ENCODE measurements at regions not wholly inside any gene's neighbourhood (a gene's known extent, or its start where the extent isn't known, plus 50 kb on each side); places are given as distances from the start of the nearest gene placed in this dataset.
"Not testable (repeated sequence)": the region's sequence is repeated elsewhere in the genome, so short reads cannot be mapped to it uniquely, and the experiment has no call there.

DNA sequence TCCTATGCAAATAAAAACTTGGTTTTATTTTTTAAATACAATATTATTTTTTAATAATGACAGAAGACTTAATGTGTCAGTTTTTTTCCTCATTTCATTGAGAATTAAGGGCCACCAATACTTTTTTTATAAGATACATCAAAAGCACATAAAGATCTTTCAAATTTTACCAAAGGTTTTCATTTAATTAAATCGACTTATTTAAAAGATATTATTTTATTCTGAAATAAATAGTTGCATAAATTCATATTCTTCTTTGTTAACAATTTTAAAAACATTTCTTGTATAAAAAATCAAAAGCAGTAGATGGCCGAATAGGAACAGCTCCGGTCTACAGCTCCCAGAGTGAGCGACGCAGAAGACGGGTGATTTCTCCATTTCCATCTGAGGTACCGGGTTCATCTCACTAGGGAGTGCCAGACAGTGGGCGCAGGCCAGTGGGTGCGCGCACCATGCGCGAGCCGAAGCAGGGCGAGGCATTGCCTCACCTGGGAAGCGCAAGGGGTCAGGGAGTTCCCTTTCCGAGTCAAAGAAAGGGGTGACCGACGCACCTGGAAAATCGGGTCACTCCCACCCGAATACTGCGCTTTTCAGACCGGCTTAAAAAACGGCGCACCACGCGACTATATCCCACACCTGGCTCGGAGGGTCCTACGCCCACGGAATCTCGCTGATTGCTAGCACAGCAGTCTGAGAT is 374.6 kb upstream of the NPVF start:
- not testable (repeated sequence) for DNase-seq

DNA sequence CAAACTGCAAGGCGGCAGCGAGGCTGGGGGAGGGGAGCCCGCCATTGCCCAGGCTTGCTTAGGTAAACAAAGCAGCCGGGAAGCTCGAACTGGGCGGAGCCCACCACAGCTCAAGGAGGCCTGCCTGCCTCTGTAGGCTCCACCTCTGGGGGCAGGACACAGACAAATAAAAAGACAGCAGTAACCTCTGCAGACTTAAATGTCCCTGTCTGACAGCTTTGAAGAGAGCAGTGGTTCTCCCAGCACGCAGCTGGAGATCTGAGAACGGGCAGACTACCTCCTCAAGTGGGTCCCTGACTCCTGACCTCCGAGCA is 375.1 kb upstream of the NPVF start:
- not testable (repeated sequence) for DNase-seq

DNA sequence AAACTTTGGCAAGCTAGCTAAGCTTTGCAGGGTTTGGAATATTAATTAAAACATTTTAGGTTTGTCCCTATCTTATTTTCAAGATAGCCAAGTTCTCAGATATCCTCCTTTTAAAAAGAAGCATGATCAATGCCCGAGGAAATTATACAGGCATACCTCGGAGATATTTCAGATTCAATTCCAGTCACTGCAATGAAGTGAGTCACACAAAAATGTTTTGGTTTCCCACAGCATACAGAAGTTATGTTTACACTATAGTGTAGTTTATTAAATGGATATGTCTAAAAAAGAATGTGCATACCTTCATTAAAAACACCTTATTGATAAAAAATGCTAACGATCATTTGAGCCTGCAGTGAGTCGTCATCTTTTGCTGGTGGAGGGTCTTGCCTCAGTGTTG is 382.9 kb upstream of the NPVF start:
- DNase-seq, result no peak

DNA sequence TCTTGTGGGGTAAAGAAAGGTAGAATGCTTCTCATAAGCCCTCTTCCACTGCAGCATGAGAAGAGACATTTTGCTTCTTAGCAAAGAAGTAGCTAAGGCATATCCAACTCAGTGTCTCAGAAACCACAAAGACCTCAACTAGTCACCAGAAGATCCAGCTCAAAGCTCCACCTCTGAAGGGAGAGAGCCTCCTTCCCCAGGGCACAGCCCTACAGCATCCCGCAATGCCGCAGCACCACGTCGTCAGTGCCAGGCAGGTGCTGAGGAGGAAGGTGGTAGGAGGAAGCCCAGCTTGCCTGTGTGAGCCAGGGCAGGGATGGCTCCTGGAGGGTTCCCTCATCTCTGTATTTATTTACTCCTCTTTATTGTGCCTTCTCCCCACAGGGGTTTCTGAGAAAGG is 385.6 kb upstream of the NPVF start:
- DNase-seq, result no peak

DNA sequence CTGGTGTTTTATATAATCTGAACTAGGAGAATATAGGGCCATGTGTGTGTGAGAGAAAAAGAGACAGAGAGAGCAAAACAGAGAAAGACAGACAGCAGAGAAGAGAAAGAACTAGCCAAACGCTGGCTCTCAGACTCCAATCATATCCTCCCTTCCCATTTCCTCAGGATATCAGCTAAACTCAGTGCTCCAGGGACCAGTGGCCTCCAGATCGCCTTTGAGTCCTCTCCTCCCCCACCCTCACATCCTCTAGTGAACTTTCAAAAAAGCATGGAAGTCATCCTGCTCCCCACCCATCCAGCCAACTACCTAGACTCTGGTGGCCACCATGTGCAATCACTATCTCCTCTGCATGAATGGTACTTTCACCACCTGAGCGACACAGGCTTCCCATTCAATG is 386.1 kb upstream of the NPVF start:
- DNase-seq, result no peak

DNA sequence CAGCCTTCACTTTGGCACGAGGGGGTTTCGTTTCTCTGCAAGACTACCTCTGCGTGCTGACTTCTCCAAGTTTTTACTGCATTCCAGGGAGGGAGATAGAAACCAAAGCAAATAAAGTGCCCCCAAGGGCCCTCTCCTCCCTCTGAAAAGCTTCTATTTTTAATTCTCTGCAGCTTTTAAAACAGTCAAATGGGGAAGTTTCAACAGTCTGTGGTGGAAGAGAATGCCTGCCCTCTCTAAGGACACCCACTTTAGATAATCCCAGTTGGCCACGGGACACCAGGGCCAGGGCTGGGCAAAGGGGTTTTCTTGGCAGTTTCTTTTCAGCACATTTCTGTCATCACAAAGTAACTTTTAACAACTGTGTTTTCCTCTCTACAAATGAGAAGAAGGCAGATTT is 386.7 kb upstream of the NPVF start:
- no peak for DNase-seq

DNA sequence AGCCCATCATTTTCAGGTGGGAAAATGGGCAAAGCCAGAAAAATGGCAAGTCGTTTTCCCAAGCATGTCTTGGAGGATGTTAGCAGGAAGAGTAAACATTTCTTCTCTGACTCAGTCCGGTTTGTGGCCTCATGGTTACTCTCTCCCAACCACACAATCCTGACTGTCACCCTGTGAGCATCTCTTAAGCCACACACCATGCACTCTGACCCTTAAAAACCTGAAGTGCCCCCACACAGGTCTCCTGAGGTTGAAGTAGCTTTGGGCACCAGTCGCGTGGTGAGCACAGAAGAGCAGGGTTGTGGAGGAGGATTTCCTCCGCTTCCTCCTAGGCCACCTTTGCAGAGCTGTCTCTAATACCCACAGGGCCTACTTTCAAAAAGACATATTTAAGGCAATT is 387.3 kb upstream of the NPVF start:
- no peak for DNase-seq

DNA sequence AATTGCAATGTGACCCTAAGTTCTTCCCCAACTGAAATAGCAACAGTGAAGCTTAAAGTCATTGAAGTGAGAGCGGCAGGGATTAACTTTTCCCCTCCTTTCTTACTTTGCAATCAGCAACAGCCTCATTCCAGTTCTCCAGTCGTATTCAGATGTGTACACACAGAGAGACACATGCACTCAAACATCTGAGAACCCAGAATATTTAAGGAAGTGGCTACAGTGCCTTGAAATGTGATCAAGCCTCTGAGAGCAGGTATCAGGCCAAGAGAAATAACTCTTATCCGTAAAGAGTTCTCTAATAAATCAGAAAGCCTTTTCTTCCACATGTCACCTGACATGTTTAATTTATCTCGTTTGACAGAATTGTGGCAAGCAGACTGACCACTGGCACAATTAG is 388.9 kb upstream of the NPVF start:
- DNase-seq, result no peak

DNA sequence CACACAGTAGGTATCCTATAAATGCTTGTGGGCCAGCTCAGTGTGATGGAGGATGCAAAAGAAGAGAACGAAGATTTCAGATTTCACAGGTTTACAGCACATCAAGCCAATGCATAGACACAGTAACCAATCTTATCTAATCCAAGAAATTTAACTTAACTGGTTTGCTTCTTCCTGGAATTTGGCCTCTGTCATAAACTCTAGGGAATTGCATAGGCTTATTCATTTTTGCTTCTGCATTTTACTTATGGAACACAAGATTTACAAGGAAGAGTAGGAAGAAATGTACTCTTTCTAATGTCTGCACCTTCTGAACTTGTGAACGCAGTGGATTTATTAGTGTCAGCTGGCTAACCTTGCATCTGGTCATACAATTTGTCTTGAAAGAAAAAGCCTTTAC is 389.4 kb upstream of the NPVF start:
- no peak for DNase-seq

DNA sequence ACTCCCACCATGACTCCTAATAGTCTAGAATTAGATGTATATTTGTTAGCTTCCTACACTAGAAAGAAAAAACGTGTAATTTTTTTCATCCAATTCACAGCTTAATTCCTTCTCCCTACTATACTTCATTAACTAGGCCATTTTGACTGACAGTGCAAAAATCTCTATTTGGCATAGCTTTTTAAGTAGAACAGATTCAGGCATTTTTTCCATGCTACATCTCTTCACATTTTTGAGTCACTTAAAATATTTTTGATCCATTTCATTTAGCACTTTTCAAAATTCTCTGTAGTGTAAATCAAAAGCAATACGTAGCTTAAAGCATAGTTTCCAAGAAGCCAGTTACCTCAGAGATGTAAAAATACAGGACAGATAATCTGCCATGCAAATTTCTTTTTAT is 391.1 kb upstream of the NPVF start:
- DNase-seq, result no peak

DNA sequence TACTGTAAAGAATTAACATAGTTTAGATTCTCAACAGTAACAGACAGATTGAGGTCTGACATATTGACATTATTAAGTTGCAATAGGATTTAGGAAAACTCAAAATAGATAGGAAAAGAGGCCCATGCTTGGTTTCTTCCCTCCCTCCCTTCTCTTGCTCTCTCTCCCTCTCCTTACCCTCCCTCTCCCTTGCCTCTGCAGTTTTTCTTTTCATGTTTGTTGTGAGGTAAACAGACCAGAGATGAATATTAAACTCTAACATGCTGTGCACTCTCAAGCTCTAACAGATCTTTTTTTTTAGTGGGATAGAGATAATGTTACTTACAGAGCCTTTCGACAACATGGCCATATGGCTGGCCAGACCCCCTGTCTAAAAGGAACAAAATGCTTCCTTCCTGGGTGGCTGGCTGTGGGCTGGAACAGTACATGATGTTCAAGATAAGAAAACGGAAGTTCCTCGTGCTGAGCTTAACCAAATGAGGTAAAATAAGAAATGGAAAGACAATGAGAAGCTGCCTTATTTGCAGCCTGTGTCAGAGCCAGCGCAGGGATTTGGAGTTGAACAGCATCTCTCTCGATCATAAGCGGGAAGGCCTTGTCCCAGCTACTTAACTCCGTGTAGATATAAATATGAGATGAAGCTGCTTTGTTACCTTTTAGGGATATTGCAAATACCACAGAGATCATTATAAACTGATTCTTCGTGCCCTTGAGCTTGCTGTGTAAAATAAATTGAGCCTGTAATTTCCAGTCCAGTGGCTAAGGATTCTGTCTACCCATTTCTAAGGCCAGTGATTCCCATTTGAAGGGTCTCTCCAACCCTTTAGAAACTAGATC is 391.9 kb upstream of the NPVF start:
- no peak for DNase-seq

DNA sequence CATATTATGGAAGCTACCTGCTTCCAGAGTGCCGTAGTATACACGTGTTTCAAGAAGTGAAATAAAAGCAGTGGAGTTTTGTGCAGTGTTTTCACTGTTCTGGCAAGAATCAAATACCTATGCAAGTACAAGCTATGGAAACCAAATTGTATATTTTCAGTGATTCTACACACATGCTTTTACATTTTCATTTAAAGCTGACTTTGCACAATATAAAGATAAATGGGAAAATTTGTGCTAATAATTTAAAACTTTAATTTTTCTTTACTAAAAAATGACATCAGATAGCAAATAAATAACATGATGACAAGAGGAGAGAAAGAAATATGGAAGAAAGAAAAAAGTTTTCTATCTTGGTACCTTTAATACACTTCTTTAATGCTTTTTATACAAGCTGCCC is 393.7 kb upstream of the NPVF start:
- DNase-seq, result no peak

DNA sequence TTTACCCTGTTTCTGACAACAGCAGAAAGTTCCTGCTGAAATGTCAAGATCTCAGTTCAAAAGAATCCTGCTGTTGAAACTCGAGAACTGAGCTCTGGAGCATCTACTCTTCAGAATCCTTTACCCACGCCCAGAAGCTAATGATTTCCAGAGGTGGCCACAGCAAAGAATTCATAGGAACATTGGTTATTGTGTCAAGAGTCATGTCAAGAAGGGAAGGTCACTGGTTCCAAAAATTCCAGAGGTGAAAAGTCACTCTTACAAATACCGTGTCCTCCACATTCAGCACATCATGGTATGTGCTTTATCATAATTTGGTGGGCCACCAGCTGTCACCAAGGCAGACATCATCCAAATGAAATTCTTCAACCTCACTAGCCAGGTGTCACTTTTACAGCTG is 394.4 kb upstream of the NPVF start:
- no peak for DNase-seq

DNA sequence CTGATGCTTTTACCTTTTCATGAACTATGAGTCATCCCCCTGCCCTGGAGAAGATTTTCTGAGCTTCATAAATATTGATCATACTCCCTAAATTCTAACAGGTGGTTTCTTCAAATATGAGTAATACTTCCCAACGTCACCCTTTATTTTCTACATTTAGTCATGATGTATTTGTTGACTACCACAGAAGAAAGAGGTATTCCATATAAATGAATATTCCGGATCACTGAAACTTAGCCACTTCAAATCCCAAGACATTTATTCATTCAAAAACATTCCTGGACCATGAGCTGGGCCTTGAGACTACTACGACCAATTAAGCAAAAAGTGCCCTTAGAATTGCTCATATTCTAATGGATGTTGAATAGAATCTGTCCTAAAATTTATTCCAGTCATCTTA is 395.8 kb upstream of the NPVF start:
- no peak for DNase-seq

DNA sequence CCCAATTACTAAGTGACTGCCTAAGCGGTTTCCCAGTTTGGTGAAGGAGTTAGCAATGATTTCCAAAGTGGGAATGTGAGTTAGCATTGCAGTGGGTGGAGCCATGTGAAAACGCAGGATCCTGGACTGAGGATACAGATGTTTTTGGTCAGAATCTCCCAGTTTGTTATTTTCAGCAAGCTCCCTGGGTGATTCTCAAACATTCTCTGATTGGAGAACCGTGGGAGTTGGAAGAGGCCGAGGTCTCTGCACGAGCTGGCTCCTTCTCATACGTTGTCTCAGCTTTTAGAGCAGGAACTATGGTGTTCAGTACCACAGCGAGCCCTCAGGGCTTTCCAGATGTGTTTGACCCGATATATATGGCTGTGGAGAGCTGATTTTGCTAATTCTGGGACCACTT is 396.5 kb upstream of the NPVF start:
- no peak for DNase-seq

DNA sequence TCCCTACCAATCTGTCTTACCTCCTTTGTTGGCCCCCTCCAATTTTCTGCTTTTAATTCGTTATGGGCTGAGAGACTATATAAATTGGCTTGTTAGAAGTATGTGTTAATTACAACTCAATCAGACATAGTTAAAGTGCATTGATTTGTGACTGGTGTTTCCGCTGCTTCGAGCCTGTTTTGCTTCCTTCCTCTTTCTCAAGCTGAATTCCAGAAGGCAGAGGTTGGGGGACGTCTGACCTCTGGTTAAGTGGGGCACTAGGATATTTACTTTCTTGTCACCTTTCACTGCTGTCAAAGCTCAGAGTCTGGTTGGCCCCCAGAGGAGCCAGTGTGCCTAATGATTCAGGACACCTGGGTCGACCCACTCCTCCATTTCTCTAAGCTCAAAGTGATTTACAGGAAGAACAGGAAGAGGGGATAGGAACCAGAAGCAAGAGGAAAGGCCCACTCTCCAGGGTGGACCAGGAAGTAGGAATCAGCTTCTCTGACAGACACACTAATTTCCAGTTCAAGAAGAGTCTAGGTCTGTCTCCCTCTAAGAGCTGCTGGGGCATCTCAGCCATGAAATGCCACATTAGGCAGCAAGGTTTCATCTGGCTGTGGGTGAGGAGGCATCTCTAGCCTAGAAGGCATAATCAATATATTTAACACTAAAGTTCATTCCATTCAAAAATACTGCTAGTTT is 397.2 kb upstream of the NPVF start:
- no peak for DNase-seq

DNA sequence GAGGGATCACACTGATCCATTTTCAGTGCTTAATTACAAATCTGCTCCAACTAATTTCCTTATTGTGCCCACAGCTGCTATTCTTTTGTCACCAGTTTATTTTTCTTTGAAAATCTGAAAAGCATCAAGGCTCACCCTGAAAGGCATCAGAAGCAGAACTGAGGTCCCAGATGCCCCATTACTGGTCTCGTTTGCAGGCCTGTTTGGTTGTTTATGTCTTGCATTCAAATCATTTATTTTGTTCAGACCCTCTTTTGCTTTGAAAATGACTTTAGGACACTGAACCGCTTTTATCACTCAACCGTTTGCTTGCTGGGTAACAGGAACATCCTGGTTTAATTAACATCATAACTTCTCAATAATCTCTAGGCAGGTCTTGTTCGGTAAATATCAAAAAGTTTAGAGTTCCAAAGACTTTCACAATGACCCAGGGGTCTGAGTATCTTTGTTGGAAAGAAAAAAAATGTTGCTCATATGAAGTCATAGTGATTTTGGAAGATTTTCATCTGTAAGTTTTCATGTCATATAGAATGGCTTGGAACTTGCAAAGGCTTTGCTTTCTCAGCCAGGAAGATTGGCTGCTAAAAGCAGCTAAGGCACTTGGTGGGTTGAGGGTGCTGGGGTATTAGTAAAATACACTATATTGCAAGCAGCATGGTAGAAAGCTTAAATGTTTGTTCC is 398.3 kb upstream of the NPVF start:
- DNase-seq, result no peak

DNA sequence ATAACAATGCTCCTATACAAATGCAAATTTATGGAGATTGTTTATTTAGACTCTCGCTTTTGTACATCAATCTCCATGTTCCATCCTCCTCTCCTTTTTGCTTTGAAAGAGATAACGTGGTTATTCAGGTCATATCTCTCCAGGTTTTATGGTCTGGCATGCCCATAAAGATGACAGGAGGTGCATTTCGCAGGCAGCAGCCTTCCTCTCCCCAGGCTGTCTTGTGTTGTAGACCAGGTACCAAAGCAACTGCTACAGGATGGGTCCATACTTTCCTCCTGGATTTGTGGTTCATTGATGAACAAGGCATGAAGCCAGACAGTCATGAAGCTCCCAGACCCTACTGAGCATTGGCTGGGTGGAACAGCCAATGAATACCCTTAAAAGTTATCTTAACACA is 400.2 kb upstream of the NPVF start:
- DNase-seq, result no peak

DNA sequence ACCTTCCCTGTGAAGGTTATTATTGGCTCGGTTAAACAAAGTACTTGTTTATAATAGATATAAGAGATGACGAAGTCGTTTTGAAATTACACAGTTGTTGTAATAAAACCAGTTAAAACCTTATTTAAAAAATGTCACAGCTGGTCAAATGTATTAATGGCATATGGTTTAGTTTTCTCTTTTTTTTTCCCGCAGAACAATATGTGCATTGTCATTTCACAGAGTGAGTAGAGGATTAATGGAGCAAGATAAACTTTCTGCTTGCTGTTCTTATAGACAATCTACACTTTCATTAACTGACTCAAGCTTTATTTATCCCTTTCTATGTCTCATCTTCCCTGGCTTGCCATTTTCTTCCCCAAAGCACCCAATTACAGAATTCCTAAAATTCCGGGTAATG is 404.3 kb upstream of the NPVF start:
- no peak for DNase-seq

DNA sequence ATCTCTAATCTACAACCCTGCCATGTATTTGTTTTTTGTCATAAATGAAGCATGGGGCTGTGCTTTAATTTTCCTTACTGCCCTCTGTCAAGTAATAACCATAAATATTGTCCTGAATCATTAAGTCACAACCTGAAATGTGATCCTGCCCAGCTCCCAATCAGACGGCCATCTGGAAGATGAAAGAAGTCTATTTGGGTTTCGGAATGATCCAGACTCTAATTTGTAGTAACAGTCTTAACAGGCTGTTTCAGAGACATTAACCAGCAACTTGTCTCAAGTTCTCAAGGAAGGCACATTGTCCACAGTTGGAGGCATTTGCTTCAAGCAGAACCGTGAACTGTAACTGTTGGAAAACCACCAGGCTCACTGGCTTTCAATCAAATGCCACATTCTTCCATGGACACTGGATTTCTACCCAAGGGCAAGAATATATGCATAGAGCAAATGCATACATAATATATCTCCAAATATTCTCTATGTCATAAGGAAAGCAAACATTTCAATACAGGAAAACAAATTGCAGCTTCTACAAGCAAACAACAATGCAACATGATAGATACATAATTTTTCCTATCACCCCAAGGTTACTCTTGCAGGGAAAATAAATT is 405.2 kb upstream of the NPVF start:
- no peak for DNase-seq

DNA sequence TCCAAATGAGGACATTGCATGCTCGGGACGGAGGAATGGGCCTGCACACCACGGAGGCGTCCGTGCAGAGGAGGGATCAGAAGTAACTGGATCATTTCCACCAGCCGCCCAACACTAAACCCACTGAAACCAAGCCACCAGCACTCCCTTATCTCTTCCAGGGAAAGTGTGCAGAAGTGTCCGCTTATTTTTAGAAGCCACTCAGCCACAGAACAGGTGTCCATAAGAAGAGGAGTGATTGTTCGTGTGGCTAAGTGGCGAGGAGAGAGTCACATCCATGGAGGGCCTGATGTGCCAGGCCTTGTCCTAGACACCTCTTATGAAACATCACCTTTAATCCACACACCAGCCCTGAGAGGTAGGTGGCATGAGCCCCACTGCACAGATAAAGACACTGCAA is 407.9 kb upstream of the NPVF start:
- no peak for DNase-seq

DNA sequence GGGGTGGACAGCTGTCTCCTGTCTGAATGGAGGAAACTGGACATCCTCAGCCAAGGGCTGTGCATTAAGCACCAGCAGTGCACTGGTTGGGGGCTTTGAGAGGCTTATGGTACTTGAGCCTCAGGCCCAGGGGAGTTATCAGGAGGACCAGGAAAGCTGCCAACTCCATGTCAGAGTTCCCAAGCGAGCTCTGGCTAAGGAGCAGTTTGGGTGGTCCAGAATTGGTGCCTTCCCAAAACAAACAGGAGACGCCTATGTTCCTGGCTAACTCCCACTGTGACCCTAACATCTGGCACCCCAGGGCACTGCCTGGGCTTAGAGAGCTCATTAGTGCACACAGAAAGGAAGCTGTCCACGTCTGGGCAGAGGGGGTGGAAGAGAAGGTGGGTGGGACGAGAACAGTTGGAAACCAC is 408.6 kb upstream of the NPVF start:
- DNase-seq, result no peak

DNA sequence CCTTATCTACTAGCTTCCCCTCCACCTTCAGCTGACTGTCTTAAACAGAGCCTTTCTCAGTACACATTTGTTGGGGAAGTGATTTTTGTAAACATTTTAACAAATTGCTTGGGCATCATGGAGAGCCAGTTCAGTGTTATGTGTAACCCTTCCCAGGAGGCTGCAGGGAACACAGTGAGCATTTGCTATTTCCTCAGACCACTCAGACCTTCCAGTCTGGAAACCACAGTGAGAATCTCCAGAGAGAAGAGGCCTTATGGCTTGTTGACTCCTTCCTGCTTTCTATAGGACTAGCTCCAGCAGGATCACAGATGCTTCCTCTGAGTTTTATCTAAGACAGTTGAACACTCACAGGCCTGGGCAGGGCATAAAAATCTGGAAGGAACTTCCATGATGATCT is 409.8 kb upstream of the NPVF start:
- DNase-seq, result no peak
